GM21423 (cell line): ENCODE measurements at regions not wholly inside any gene's neighbourhood (a gene's known extent, or its start where the extent isn't known, plus 50 kb on each side); places are given as distances from the start of the nearest gene placed in this dataset.
A peak's percentile ranks its signal among the peaks of the same experiment; 100 is the strongest.
"Not testable (repeated sequence)": the region's sequence is repeated elsewhere in the genome, so short reads cannot be mapped to it uniquely, and the experiment has no call there.

ENCODE experiments used
- ATAC-seq: cut with Tn5 transposase; IDR thresholded peaks from one replicate; pipeline ENCODE4 v1.9.1; 2021; ENCODE audit warnings: mild to moderate bottlenecking, moderate library complexity; ENCODE audit not compliant: unreplicated experiment

DNA sequence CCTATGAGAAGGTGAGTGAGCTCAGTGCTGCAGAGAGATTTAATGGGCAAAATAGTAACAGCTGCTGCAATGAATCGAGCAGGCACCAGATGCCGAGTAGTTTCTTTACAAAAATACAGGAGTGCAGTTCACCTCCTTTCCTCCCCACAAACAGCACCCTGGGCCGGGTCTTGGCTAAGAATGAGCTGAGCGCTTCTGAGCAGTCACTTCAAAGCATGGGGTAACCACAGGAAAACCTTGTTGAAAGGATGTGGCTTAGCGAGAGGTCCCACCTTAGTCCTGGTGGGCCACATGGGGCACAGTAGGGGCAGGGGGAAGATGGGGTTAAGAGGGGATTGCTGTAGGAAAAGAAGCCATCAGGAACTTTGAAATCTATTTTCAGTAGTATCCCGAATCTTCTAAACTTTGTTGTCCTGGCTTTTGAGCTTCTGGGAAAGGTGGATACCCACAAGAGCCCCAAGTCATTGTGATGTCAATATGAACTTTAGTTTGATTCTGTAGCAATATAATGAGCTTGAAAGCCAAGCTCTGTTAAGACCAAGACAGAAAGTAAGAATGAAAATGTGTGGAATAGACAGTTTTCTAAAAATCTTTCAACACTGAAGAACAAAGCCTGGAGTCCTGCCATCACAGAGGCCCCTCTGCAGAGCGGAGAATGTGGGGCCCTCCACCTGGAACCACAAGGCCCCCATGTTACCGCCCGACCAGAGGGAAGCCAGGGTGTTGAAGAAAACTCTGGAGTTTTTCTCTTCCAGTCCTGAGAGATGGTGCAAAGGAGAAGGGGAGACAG is 101.0 kb upstream of the ZNF236 start:
- peak; percentile 43 for ATAC-seq

GRCh38 chr18:76720683-76721082 is 101.7 kb upstream of the ZNF236 start:
- ATAC-seq, result no peak

GRCh38 chr18:76715012-76715610 is 107.2 kb upstream of the ZNF236 start:
- ATAC-seq, result no peak

DNA sequence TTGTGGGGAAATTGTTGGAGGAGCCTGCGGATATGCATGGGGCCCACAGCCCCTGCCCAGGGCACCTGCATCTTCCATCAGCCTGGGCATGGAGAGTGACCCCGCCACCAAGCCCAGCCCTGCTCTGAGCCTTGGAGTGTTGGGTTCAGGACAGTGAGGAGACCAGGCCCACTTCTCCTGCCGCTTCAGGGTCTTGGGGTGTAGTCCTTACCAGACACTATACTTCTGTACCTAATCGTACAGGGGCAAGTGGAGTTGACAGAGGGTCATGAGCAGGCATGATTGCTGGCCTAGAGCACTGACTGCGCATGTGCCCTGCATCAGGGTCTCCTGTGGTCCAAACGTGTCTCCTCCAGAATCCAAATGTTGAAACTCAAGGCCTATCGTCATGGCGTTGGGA is 108.9 kb upstream of the ZNF236 start:
- no peak for ATAC-seq

DNA sequence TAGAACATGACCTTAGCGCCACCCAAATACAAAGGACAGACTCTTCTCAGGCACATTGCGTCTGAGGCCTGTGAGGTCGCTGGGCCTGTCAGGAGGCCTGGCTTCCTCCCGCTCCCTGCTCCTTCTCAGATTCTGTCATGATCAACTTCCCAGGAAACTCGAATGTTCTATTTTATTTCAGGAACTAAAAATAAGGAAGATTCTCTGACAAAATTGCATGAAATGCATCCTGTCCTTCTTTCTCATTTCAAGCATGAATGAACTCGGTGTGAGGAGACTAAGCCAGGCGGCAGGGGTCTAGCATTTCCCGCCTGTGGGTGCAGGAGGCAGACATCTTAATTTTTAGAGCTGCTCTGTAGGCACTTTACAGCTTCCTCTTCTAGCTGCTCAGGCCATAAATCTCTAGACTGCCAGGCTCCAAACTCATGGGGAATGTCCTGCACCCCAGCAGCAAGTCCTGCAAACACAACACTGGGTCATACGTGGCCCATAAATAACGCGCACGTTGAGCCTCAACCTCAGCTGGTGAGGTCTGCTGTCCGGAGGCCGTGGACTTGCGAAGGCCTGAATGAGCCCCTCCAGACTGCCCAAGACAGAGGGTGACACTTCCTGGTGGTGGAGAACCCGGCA is 109.7 kb upstream of the ZNF236 start:
- no peak for ATAC-seq

- ATAC-seq, result no peak
Observed at GRCh38 chr18:76710646-76711520, 111.5 kb upstream of the ZNF236 start.

- ATAC-seq, result peak; percentile 85
Observed at GRCh38 chr18:76709659-76710645, 112.4 kb upstream of the ZNF236 start.

GRCh38 chr18:76708722-76709353 is 113.5 kb upstream of the ZNF236 start:
- ATAC-seq, result no peak

DNA sequence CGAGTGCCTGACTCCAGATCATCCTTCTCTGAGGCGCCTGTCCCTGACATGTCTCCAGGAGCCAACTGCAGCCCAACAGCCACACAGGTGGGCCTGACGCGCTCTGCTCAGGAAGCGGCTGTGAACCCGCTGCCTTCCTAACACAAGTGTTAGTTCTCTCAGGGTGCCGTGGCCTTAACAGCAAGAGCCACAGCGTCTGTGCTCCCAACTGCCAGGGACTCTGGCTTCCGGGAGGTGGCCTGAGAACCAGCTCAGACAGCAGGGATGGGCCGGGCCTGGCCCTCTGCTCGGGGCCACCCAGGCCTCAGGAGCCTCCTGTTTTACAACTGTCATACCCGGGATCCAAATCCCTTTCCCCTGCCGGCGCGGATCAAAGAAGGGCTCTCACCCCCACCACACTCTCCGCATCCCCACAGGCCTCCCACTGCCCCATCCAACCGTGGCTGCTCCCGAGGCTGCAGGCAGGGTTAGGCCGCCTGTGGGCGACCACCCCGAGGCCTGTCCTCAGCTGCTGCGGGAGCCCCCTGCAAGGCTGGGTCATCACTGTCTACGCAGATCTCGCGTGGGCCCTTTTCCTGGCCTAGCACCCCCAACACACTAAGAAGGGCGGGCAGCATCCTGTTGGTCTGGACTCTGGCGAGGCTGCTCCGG is 114.2 kb upstream of the ZNF236 start:
- no peak for ATAC-seq

- ATAC-seq, result no peak
Observed at GRCh38 chr18:76707534-76707933, 114.8 kb upstream of the ZNF236 start.

DNA sequence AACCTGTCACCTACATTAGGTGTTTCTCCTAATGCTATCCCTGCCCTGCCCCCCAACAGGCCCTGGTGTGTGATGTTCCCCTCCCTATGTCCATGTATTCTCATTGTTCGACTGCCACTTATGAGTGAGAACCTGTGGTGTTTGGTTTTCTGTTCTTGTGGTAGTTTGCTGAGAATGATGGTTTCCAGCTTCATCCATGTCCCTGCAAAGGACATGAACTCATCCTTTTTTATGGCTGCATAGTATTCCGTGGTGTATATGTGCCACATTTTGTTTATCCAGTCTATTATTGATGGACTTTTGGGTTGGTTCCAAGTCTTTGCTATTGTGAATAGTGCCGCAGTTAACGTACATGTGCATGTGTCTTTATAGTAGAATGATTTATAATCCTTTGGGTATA is 117.8 kb upstream of the ZNF236 start:
- not testable (repeated sequence) for ATAC-seq

- ATAC-seq, result no peak
Observed at GRCh38 chr18:76699923-76700322, 122.4 kb upstream of the ZNF236 start.

- no peak for ATAC-seq
Observed at GRCh38 chr18:76697441-76697901, 124.9 kb upstream of the ZNF236 start.

- no peak for ATAC-seq
Observed at GRCh38 chr18:76691800-76692199, 130.6 kb upstream of the ZNF236 start.

GRCh38 chr18:76689646-76690264 is 132.6 kb upstream of the ZNF236 start:
- ATAC-seq, result no peak

GRCh38 chr18:76688724-76689472 is 133.5 kb upstream of the ZNF236 start:
- no peak for ATAC-seq

GRCh38 chr18:76687304-76687962 is 134.9 kb upstream of the ZNF236 start:
- peak; percentile 31 for ATAC-seq
